Mammary epithelial cell (primary cell): ENCODE measurements at regions not wholly inside any gene's neighbourhood (a gene's known extent, or its start where the extent isn't known, plus 50 kb on each side); places are given as distances from the start of the nearest gene placed in this dataset.

ENCODE experiments used
- CTCF ChIP-seq, 2 donors: IDR thresholded peaks in 1 of 2; conservative IDR thresholded peaks in 1 of 2; 2 replicates each; pipeline ENCODE4 v1.5.1; 2011 to 2012; ENCODE audit warnings: inconsistent platforms in 2 of 2, low read length in 2 of 2, mild to moderate bottlenecking in 2 of 2, control low read depth in 1 of 2, low read depth in 1 of 2; ENCODE audit not compliant: insufficient read depth in 1 of 2; ENCODE audit errors: extremely low read depth in 1 of 2
- EZH2 ChIP-seq: IDR thresholded peaks from 2 replicates; pipeline ENCODE4 v1.6.1; 2012; ENCODE audit warnings: low read length, inconsistent platforms, borderline replicate concordance

- TF ChIP-seq CTCF (conservative IDR thresholded peaks at IDR 0.05 in 1 of 2, IDR thresholded peaks at IDR 0.05 in 1 of 2; ENCODE audit: extremely low read depth in 1 of 2, insufficient read depth in 1 of 2, low read depth in 1 of 2, low read length in 2 of 2) (no peak), EZH2 (no peak)
These were observed 138.1 kb downstream of the RALA start for GRCh38 chr7:39761449-39761848.
